Activated gamma-delta T cell treated with Interleukin-2 at 50 U/mL for 16 hours (primary cell): ENCODE measurements at regions not wholly inside any gene's neighbourhood (a gene's known extent, or its start where the extent isn't known, plus 50 kb on each side); places are given as distances from the start of the nearest gene placed in this dataset.
"Not testable (repeated sequence)": the region's sequence is repeated elsewhere in the genome, so short reads cannot be mapped to it uniquely, and the experiment has no call there.

Experiments used
- DNase-seq: peaks from one replicate; pipeline ENCODE4 v3.0.0-alpha.2; 2020

- no peak for DNase-seq
Measured at GRCh38 chr3:72530426-72530825, 317.8 kb downstream of the SHQ1 start.

GRCh38 chr3:72529081-72529480, 319.2 kb downstream of the SHQ1 start:
- no peak for DNase-seq

- DNase-seq = no peak
Measured at GRCh38 chr3:72523429-72524151, 324.7 kb downstream of the SHQ1 start.

GRCh38 chr3:72520690-72521308, 327.4 kb downstream of the SHQ1 start:
- DNase-seq = no peak

GRCh38 chr3:72519946-72520604, 328.2 kb downstream of the SHQ1 start:
- DNase-seq = no peak

GRCh38 chr3:72517921-72518424, 330.3 kb downstream of the SHQ1 start:
- no peak for DNase-seq

GRCh38 chr3:72517336-72517735, 330.9 kb downstream of the SHQ1 start:
- no peak for DNase-seq

- DNase-seq = no peak
Measured at GRCh38 chr3:72516361-72516760, 331.9 kb downstream of the SHQ1 start.

- no peak for DNase-seq
Measured at GRCh38 chr3:72515941-72516340, 332.3 kb downstream of the SHQ1 start.

- no peak for DNase-seq
Measured at GRCh38 chr3:72515281-72515680, 333.0 kb downstream of the SHQ1 start.

- DNase-seq = no peak
Measured at GRCh38 chr3:72510247-72510646, 338.0 kb downstream of the SHQ1 start.

- DNase-seq = no peak
Measured at GRCh38 chr3:72505539-72506405, 342.5 kb downstream of the SHQ1 start.

- DNase-seq = not testable (repeated sequence)
Measured at GRCh38 chr3:72497501-72497900, 350.7 kb downstream of the SHQ1 start.

GRCh38 chr3:72496051-72496670, 352.1 kb downstream of the SHQ1 start:
- DNase-seq = no peak

GRCh38 chr3:72494626-72495025, 353.6 kb downstream of the SHQ1 start:
- no peak for DNase-seq

- no peak for DNase-seq
Measured at GRCh38 chr3:72494130-72494529, 354.1 kb downstream of the SHQ1 start.

- no peak for DNase-seq
Measured at GRCh38 chr3:72492240-72492639, 356.0 kb downstream of the SHQ1 start.

- DNase-seq = no peak
Measured at GRCh38 chr3:72490688-72491435, 357.4 kb downstream of the SHQ1 start.

- DNase-seq = no peak
Measured at GRCh38 chr3:72489901-72490300, 358.3 kb downstream of the SHQ1 start.

- DNase-seq = no peak
Measured at GRCh38 chr3:72488738-72489035, 359.6 kb downstream of the SHQ1 start.

- DNase-seq = no peak
Measured at GRCh38 chr3:72487946-72488737, 360.1 kb downstream of the SHQ1 start.
